Heart left ventricle (tissue), 13 donors: ENCODE measurements at regions not wholly inside any gene's neighbourhood (a gene's known extent, or its start where the extent isn't known, plus 50 kb on each side); places are given as distances from the start of the nearest gene placed in this dataset.

Experiments used
- POLR2A ChIP-seq, 2 donors: fragments of 450-650 bp; IDR thresholded peaks; one replicate each; pipeline ENCODE4 v1.6.1; 2017; ENCODE audit warnings: antibody characterized with exemption in 2 of 2, mild to moderate bottlenecking in 2 of 2, moderate library complexity in 2 of 2
- TF ChIP-seq, protein P1 (sequence below), 12 donors: fragments of 200-600 bp; sonication (generic) in 4 of 12; IDR thresholded peaks; one replicate each; pipeline versions ENCODE4 v1.5.0 to v1.8.0; 2018 to 2022; ENCODE audit warnings: antibody characterized with exemption in 12 of 12, mild to moderate bottlenecking in 5 of 12
- donor health status: ischemic (EF 13 %, LVEDD 7.1; RV severe dilation, severe dysfunction).
- donor health status: DM: no; HTN: yes; CAD: no.
- donor health status: DM: no; HTN: no; CAD: no.
- donor health status: ischemic (EF 25% LVEDD 6.9; RV normal size, moderate dysfunction).
- donor health status: ischemic (EF 25% LVEDD 5.7; RV mildly dilated, moderate dysfunction).
- donor health status: ischemic (EF 35%, LVEDD 5.7; RV mildly dilated, moderate dysfunction).
- donor health status: nonischemic (EF 11% LVEDD 7.7; RV severe dilation, severe dysfunction).
- donor health status: DM: yes; HTN: yes; CAD: no.
- donor health status: PGD.
- donor health status: ischemic (EF 29% LVEDD 5.4; RV normal size, mild dysfunction).
- donor health status: nonischemic (EF 23%, LVEDD 6.1; RV moderate dilation, normal function).

DNA sequence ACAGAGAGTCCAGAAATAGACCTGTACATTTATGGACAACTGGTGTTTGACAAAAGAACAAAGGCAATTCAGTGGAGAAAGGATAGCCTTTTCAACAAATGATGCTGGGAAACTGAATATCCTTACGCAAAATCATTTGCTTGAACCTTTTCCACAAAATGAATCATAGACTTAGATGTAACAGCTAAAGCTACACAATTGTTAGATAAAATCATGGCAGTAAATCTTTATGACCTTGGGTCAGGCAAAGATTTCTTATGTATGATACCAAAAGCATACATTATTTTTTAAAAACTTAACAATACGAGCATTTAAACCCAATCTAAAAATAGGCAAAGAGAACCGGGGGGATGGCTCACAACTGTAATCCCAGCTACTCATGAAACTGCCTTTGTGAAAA lies 73.5 kb upstream of the DST start:
- TF ChIP-seq, protein P1, sequence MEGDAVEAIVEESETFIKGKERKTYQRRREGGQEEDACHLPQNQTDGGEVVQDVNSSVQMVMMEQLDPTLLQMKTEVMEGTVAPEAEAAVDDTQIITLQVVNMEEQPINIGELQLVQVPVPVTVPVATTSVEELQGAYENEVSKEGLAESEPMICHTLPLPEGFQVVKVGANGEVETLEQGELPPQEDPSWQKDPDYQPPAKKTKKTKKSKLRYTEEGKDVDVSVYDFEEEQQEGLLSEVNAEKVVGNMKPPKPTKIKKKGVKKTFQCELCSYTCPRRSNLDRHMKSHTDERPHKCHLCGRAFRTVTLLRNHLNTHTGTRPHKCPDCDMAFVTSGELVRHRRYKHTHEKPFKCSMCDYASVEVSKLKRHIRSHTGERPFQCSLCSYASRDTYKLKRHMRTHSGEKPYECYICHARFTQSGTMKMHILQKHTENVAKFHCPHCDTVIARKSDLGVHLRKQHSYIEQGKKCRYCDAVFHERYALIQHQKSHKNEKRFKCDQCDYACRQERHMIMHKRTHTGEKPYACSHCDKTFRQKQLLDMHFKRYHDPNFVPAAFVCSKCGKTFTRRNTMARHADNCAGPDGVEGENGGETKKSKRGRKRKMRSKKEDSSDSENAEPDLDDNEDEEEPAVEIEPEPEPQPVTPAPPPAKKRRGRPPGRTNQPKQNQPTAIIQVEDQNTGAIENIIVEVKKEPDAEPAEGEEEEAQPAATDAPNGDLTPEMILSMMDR (IDR thresholded peaks at IDR 0.05) = no peak
- TF ChIP-seq POLR2A (IDR thresholded peaks at IDR 0.05) = no peak
